ENCODE measurements at regions not wholly inside any gene's neighbourhood (a gene's known extent, or its start where the extent isn't known, plus 50 kb on each side); places are given as distances from the start of the nearest gene placed in this dataset.

DNA sequence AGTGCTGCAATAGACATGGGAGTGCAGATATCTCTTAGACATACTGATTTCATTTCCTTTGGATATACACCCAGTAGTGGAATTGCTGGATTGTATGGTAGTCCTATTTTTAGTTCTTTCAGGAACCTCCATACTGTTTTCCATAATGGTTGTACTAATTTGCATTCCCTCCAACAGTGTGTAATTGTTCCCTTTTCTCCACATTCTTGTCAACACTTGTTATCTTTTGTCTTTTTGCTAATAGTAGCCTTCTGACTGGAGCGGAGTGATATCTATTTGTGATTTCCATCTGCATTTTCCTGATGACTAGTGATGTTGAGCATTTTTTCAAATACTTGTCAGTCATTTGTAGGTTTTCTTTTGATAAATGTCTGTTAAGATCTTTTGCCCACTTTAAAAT is 128.9 kb downstream of the CTNND1 start:
- TF ChIP-seq EZH2 (IDR thresholded peaks at IDR 0.05; ENCODE audit: insufficient read depth, poor library complexity, severe bottlenecking), result no peak
- no peak for TF ChIP-seq EZH2phosphoT487 (IDR thresholded peaks at IDR 0.05; ENCODE audit: insufficient read depth, low read depth)

Data from GM23248 (cell line).